PFSK-1 (cell line): ENCODE measurements at regions not wholly inside any gene's neighbourhood (a gene's known extent, or its start where the extent isn't known, plus 50 kb on each side); places are given as distances from the start of the nearest gene placed in this dataset.

Experiments used
- FOXP2 ChIP-seq: optimal IDR thresholded peaks from 2 replicates; pipeline ENCODE3; 2011; ENCODE audit warnings: borderline replicate concordance, control low read depth, inconsistent platforms; ENCODE audit not compliant: insufficient read depth; ENCODE audit errors: extremely low read length, extremely low read depth
- POLR2AphosphoS5 ChIP-seq: IDR thresholded peaks from 2 replicates; pipeline ENCODE4 v1.6.1; 2012; ENCODE audit warnings: low read depth, mild to moderate bottlenecking, control low read depth, low read length, moderate library complexity
- REST ChIP-seq, 2 experiments: IDR thresholded peaks; 2 replicates each; pipeline versions ENCODE4 v1.6.1 to v1.8.0; 2011 to 2012; ENCODE audit warnings: low read depth in 2 of 2, low read length in 2 of 2, control low read depth in 1 of 2, inconsistent platforms in 1 of 2, mild to moderate bottlenecking in 1 of 2, moderate library complexity in 1 of 2; ENCODE audit not compliant: insufficient read depth in 1 of 2
- SIN3A ChIP-seq: IDR thresholded peaks from 2 replicates; pipeline ENCODE4 v1.6.1; 2012; ENCODE audit warnings: mild to moderate bottlenecking, low read length, moderate library complexity, borderline replicate concordance; ENCODE audit not compliant: insufficient read depth
- TAF1 ChIP-seq: IDR thresholded peaks from 2 replicates; pipeline ENCODE4 v1.6.1; 2012; ENCODE audit warnings: low read length, control low read depth, borderline replicate concordance; ENCODE audit not compliant: insufficient read depth

DNA sequence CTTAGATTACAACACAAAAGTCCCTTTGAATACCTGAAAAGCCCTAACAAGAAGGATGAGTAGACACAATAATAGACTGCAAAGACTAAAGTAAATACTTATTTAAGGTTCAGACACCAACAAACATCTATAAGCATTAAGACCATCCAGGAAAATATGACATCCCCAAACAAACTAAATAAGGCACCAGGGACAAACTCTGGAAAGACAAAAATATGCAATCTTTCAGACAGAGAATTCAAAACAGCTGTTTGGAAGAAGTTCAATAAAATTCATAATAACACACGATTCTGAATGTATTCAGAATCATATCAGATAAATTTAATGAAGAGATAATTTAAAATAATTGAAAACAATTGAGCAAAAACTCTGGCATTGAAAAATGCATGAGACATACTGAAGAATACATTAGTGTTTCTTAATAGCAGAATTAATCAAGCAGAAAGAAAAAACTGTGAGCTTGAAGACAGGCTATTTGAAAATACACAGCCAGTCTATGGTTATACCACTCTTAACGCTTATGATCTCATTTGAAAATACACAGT lies 1388.8 kb downstream of the DSC3 start:
- TF ChIP-seq SIN3A (no peak), REST (IDR thresholded peaks at IDR 0.05; ENCODE audit: insufficient read depth in 1 of 2, low read depth in 2 of 2, low read length in 2 of 2) (no peak), TAF1 (no peak), FOXP2 (no peak), POLR2AphosphoS5 (no peak)

DNA sequence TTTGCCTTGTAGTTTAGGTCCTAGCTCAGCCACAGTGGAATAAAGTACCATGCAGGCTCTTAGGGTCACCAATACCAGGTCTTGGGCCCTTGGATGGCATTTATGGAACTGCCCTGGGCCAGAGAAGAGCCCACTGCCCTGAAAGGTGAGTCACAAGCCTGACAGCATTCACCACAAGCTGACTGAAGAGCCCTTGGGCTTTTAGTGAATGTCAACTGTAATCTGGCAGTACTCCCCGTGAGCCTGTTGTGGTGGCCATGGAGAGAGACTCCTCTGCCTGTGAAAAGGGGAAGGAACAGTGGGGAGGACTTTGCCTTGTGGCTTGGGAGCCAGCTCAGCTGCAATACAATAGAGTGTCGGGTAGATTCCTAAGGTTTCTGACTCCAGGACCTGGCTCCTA lies 1389.7 kb downstream of the DSC3 start:
- TF ChIP-seq SIN3A (no peak), POLR2AphosphoS5 (no peak), FOXP2 (no peak), REST (IDR thresholded peaks at IDR 0.05; ENCODE audit: insufficient read depth in 1 of 2, low read depth in 2 of 2, low read length in 2 of 2) (no peak), TAF1 (no peak)

DNA sequence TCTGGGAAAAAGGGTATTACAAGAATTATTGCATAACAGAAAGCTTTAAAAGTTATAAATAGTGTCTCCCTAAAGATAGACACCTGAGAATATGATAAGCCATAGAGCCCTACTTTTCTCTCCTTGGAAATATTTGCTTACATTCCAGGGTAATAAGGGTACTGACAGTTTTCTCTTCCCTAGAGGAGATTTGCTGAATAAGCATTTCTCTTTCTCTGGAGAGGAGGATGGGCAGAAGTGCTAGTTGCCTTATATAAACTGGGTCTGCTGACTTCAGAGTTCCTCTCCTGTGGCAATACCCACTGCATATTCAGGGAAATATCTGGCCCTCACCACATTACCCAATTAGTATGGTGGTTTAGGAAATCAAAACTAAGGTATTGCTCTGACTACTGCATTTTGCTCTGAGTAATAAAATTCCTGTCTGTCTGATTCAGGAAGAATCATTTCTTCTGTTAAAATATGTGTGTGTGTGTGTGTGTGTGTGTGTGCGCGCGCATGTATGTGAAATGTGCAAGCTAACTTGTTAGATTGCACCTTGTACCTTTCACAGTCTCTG lies 1391.3 kb downstream of the DSC3 start:
- TF ChIP-seq REST (IDR thresholded peaks at IDR 0.05; ENCODE audit: insufficient read depth in 1 of 2, low read depth in 2 of 2, low read length in 2 of 2) (no peak), POLR2AphosphoS5 (no peak), FOXP2 (no peak), SIN3A (no peak)

GRCh38 chr18:29648891-29649290 lies 1393.7 kb downstream of the DSC3 start:
- TF ChIP-seq SIN3A (no peak), TAF1 (no peak), POLR2AphosphoS5 (no peak), REST (IDR thresholded peaks at IDR 0.05; ENCODE audit: insufficient read depth in 1 of 2, low read depth in 2 of 2, low read length in 2 of 2) (no peak), FOXP2 (no peak)

GRCh38 chr18:29647700-29648099 lies 1394.8 kb downstream of the DSC3 start:
- no peak for TF ChIP-seq POLR2AphosphoS5
- no peak for TF ChIP-seq SIN3A
- TF ChIP-seq REST (IDR thresholded peaks at IDR 0.05; ENCODE audit: insufficient read depth in 1 of 2, low read depth in 2 of 2, low read length in 2 of 2), result no peak
- no peak for TF ChIP-seq TAF1
- no peak for TF ChIP-seq FOXP2
